H1 (cell line): ENCODE measurements at regions not wholly inside any gene's neighbourhood (a gene's known extent, or its start where the extent isn't known, plus 50 kb on each side); places are given as distances from the start of the nearest gene placed in this dataset.

Experiments used
- ATF3 ChIP-seq: IDR thresholded peaks from 2 replicates; pipeline ENCODE4 v1.6.1; 2011; ENCODE audit warnings: low read depth, mild to moderate bottlenecking, low read length; ENCODE audit not compliant: insufficient read depth
- SAP30 ChIP-seq: fragments of 300-600 bp; sonication (generic); IDR thresholded peaks from 2 replicates; pipeline ENCODE4 v1.7.1; 2012; ENCODE audit warnings: low read length, moderate library complexity, mild to moderate bottlenecking, inconsistent platforms; ENCODE audit not compliant: insufficient read depth, insufficient replicate concordance

GRCh38 chr7:121515630-121516401, 119.7 kb upstream of the FAM3C start (continued):
- TF ChIP-seq ATF3, result no peak
- no peak for TF ChIP-seq SAP30
